HEK293 (cell line): ENCODE measurements at regions not wholly inside any gene's neighbourhood (a gene's known extent, or its start where the extent isn't known, plus 50 kb on each side); places are given as distances from the start of the nearest gene placed in this dataset.

Source experiments
- CTCF ChIA-PET: fragments of 350-600 bp; formaldehyde crosslinking; extraction: SDS; loops from one replicate; lab custom pipeline; 2021; ENCODE audit warnings: antibody characterized with exemption; lab: Yijun Ruan, JAX
- POLR2A ChIA-PET: fragments of 300-600 bp; formaldehyde crosslinking; extraction: SDS; loops from one replicate; lab custom pipeline; 2020; ENCODE audit warnings: antibody characterized with exemption, inconsistent platforms; lab: Yijun Ruan, JAX
- H3K27ac ChIP-seq: fragments of 200-500 bp; sonication (Bioruptor generic); 2 replicates; pipeline ENCODE4 v1.5.1; 2014; ENCODE audit warnings: low read depth, low read length, control low read depth, inconsistent platforms; ENCODE audit errors: extremely low read depth
- H3K36me3 ChIP-seq, 2 experiments: fragments of 200-500 bp in 1 of 2; sonication (Bioruptor generic) in 1 of 2; 1 replicate in 1 of 2; 2 replicates in 1 of 2; pipeline ENCODE4 v1.5.1; 2014 to 2017; ENCODE audit warnings: inconsistent platforms in 2 of 2, low read length in 2 of 2; ENCODE audit not compliant: control insufficient read depth in 2 of 2, insufficient read depth in 1 of 2
- H3K4me1 ChIP-seq: fragments of 200-500 bp; sonication (Bioruptor generic); 2 replicates; pipeline ENCODE4 v1.5.1; 2014; ENCODE audit warnings: mild to moderate bottlenecking, low read length, inconsistent platforms; ENCODE audit not compliant: control insufficient read depth, insufficient read depth
- H3K4me3 ChIP-seq: 2 replicates; pipeline ENCODE4 v1.5.1; 2011; ENCODE audit warnings: low read depth, mild to moderate bottlenecking, control low read depth, low read length, moderate library complexity
- H3K9me3 ChIP-seq: fragments of 200-500 bp; sonication (Bioruptor generic); 2 replicates; pipeline ENCODE4 v1.5.1; 2014; ENCODE audit warnings: low read depth, low read length, inconsistent platforms; ENCODE audit not compliant: control insufficient read depth, insufficient read depth
- ATF2 ChIP-seq: fragments of 450-650 bp; formaldehyde crosslinking; IDR thresholded peaks from 2 replicates; pipeline ENCODE4 v1.5.1; 2016; ENCODE audit warnings: missing biosample characterization, missing genetic modification characterization, low read depth
- FEZF1 ChIP-seq: fragments of 450-650 bp; formaldehyde crosslinking; IDR thresholded peaks from 2 replicates; pipeline ENCODE4 v1.5.1; 2016; ENCODE audit warnings: missing biosample characterization, missing genetic modification characterization
- KLF10 ChIP-seq: fragments of 450-650 bp; IDR thresholded peaks from 2 replicates; pipeline ENCODE4 v1.5.1; 2018; ENCODE audit warnings: missing biosample characterization, mild to moderate bottlenecking, missing genetic modification characterization
- PRDM10 ChIP-seq: fragments of 450-650 bp; formaldehyde crosslinking; IDR thresholded peaks from 2 replicates; pipeline ENCODE4 v1.5.1; 2016; ENCODE audit warnings: missing biosample characterization, missing genetic modification characterization
- PRDM2 ChIP-seq: fragments of 450-650 bp; formaldehyde crosslinking; IDR thresholded peaks from 2 replicates; pipeline ENCODE4 v1.5.1; 2016; ENCODE audit warnings: missing biosample characterization, missing genetic modification characterization, borderline replicate concordance
- PRDM4 ChIP-seq: fragments of 450-650 bp; formaldehyde crosslinking; IDR thresholded peaks from 2 replicates; pipeline ENCODE4 v1.5.1; 2017; ENCODE audit warnings: missing biosample characterization, missing genetic modification characterization
- SP7 ChIP-seq: fragments of 450-650 bp; formaldehyde crosslinking; IDR thresholded peaks from 2 replicates; pipeline ENCODE4 v1.5.1; 2016; ENCODE audit warnings: missing biosample characterization, missing genetic modification characterization
- ZBTB49 ChIP-seq: fragments of 450-650 bp; formaldehyde crosslinking; IDR thresholded peaks from 2 replicates; pipeline ENCODE4 v1.5.1; 2016; ENCODE audit warnings: missing biosample characterization, missing genetic modification characterization, low read depth
- ZIC2 ChIP-seq: fragments of 450-650 bp; formaldehyde crosslinking; IDR thresholded peaks from 2 replicates; pipeline ENCODE4 v1.5.1; 2016; ENCODE audit warnings: missing biosample characterization, missing genetic modification characterization
- ZNF2 ChIP-seq: fragments of 450-650 bp; formaldehyde crosslinking; IDR thresholded peaks from 2 replicates; pipeline ENCODE4 v1.5.1; 2016; ENCODE audit warnings: missing biosample characterization, missing genetic modification characterization
- ZNF24 ChIP-seq: fragments of 450-650 bp; formaldehyde crosslinking; IDR thresholded peaks from 2 replicates; pipeline ENCODE4 v1.5.1; 2016; ENCODE audit warnings: missing biosample characterization, missing genetic modification characterization
- ZNF324 ChIP-seq: fragments of 450-650 bp; formaldehyde crosslinking; IDR thresholded peaks from 2 replicates; pipeline ENCODE4 v1.5.1; 2016; ENCODE audit warnings: missing biosample characterization, missing genetic modification characterization
- ZNF335 ChIP-seq: fragments of 450-650 bp; formaldehyde crosslinking; conservative IDR thresholded peaks from 2 replicates; pipeline ENCODE4 v1.5.1; 2016; ENCODE audit warnings: missing biosample characterization, missing genetic modification characterization
- ZNF423 ChIP-seq: fragments of 450-650 bp; formaldehyde crosslinking; IDR thresholded peaks from 2 replicates; pipeline ENCODE4 v1.5.1; 2016; ENCODE audit warnings: missing biosample characterization, missing genetic modification characterization
- ZNF488 ChIP-seq: fragments of 450-650 bp; formaldehyde crosslinking; IDR thresholded peaks from 2 replicates; pipeline ENCODE4 v1.5.1; 2016; ENCODE audit warnings: missing biosample characterization, missing genetic modification characterization
- ZNF549 ChIP-seq: fragments of 450-650 bp; IDR thresholded peaks from 2 replicates; pipeline ENCODE4 v1.5.1; 2018; ENCODE audit warnings: missing biosample characterization, missing genetic modification characterization, mild to moderate bottlenecking, inconsistent platforms, moderate library complexity
- ZNF747 ChIP-seq: fragments of 450-650 bp; formaldehyde crosslinking; IDR thresholded peaks from 2 replicates; pipeline ENCODE4 v1.5.1; 2016; ENCODE audit warnings: missing biosample characterization, missing genetic modification characterization
- ZSCAN5A ChIP-seq: fragments of 450-650 bp; formaldehyde crosslinking; IDR thresholded peaks from 2 replicates; pipeline ENCODE4 v1.5.1; 2016; ENCODE audit warnings: missing biosample characterization, missing genetic modification characterization

- POLR2A ChIA-PET: no interaction called here
- Histone ChIP-seq H3K27ac (peak overlapping the region; percentile 64), H3K4me1 (peaks cover 8% of the 10 kb centered on the region), H3K9me3 (no peaks in the 10 kb centered on the region), H3K4me3 (no peak overlapping the region), H3K36me3 (no peaks in the 10 kb centered on the region)
- CTCF ChIA-PET: no interaction called here
- TF ChIP-seq ZNF549 (tag by site-specific recombination) (0 out of 2 replicates have a peak, but pooled peaks have one; percentile 2), ZNF423 (0 out of 2 replicates have a peak, but pooled peaks have one; percentile 34), ZNF747 (tag by site-specific recombination) (no peak), ZNF324 (tag by site-specific recombination) (no peak), FEZF1 (tag by site-specific recombination) (peak; percentile 78), PRDM2 (tag by site-specific recombination) (no peak), ZNF24 (tag by site-specific recombination) (no peak; the same call in 1 of the 2 replicates), ZNF2 (peak; percentile 94), ATF2 (tag by site-specific recombination) (no peak), ZSCAN5A (no peak), ZIC2 (tag by site-specific recombination) (peak; percentile 81), ZNF488 (no peak), PRDM10 (tag by site-specific recombination) (peak; percentile 85), KLF10 (tag by site-specific recombination) (no peak), ZNF335 (peak; percentile 40; the same call in 1 of the 2 replicates), SP7 (peak; percentile 77), PRDM4 (peak; percentile 78), ZBTB49 (tag by site-specific recombination) (no peak)
These were observed 86.4 kb upstream of the JUN start for GRCh38 chr1:58870298-58870676.
